GM23338 (cell line): ENCODE measurements at regions not wholly inside any gene's neighbourhood (a gene's known extent, or its start where the extent isn't known, plus 50 kb on each side); places are given as distances from the start of the nearest gene placed in this dataset.
A peak's percentile ranks its signal among the peaks of the same experiment; 100 is the strongest.

Source experiments
- ATAC-seq: fragments of 200-7000 bp; cut with Tn5 transposase; 3 replicates; pipeline ENCODE4 v1.9.1; 2020
- DNase-seq: peaks from one replicate; pipeline ENCODE4 v3.0.0-alpha.2; 2015; ENCODE audit warnings: low spot score
- H2AFZ ChIP-seq: fragments of 200-600 bp; sonication (generic); 2 replicates; pipeline ENCODE4 v1.8.0; 2016; ENCODE audit warnings: antibody characterized with exemption, mild to moderate bottlenecking, moderate library complexity
- H3F3A ChIP-seq: fragments of 200-600 bp; sonication (generic); replicated peaks from 2 replicates; pipeline ENCODE4 v1.8.0; 2017; ENCODE audit warnings: antibody characterized with exemption, mixed run types, low read depth
- H3K27ac ChIP-seq: fragments of 200-600 bp; sonication (generic); 2 replicates; pipeline ENCODE4 v1.6.1; 2016; ENCODE audit warnings: low read depth
- H3K27me3 ChIP-seq: fragments of 200-600 bp; sonication (generic); 2 replicates; pipeline ENCODE4 v1.8.0; 2016; ENCODE audit warnings: mild to moderate bottlenecking, mixed run types, moderate library complexity; ENCODE audit not compliant: insufficient read depth
- H3K36me3 ChIP-seq: fragments of 200-600 bp; sonication (generic); 2 replicates; pipeline ENCODE4 v1.8.0; 2016; ENCODE audit warnings: mild to moderate bottlenecking; ENCODE audit not compliant: insufficient read depth
- H3K4me1 ChIP-seq: fragments of 200-600 bp; sonication (generic); 2 replicates; pipeline ENCODE4 v1.8.0; 2016; ENCODE audit warnings: mild to moderate bottlenecking, moderate library complexity; ENCODE audit not compliant: insufficient read depth
- H3K4me2 ChIP-seq: fragments of 200-600 bp; sonication (generic); 2 replicates; pipeline ENCODE4 v1.7.1; 2017; ENCODE audit warnings: mixed run types
- H3K4me3 ChIP-seq: fragments of 200-600 bp; sonication (generic); 2 replicates; pipeline ENCODE4 v1.6.1; 2016; ENCODE audit warnings: mixed run types
- H3K79me2 ChIP-seq: fragments of 200-600 bp; sonication (generic); replicated peaks from 2 replicates; pipeline ENCODE4 v1.8.0; 2017; ENCODE audit warnings: mild to moderate bottlenecking; ENCODE audit not compliant: insufficient read depth
- H3K9me2 ChIP-seq: fragments of 200-600 bp; sonication (generic); 2 replicates; pipeline ENCODE4 v1.8.0; 2017; ENCODE audit not compliant: insufficient read depth
- H4K20me1 ChIP-seq: fragments of 200-600 bp; sonication (generic); replicated peaks from 2 replicates; pipeline ENCODE4 v1.8.0; 2017; ENCODE audit warnings: mild to moderate bottlenecking; ENCODE audit not compliant: insufficient read depth
- H3K27ac Mint-ChIP-seq: 2 replicates; pipeline ENCODE4 v1.8.0; 2020; ENCODE audit warnings: inconsistent platforms, mild to moderate bottlenecking, moderate library complexity, mixed read lengths
- H3K27me3 Mint-ChIP-seq: 3 replicates; pipeline ENCODE4 v1.8.0; 2022; ENCODE audit warnings: low read depth, mild to moderate bottlenecking, moderate library complexity, mixed read lengths, inconsistent platforms; ENCODE audit not compliant: insufficient read depth, poor library complexity
- H3K36me3 Mint-ChIP-seq: 3 replicates; pipeline ENCODE4 v1.8.0; 2021; ENCODE audit warnings: low read depth, mild to moderate bottlenecking, inconsistent platforms, moderate library complexity, mixed read lengths
- H3K4me1 Mint-ChIP-seq: 3 replicates; pipeline ENCODE4 v1.8.0; 2020; ENCODE audit warnings: mild to moderate bottlenecking, inconsistent platforms, mixed read lengths
- H3K4me3 Mint-ChIP-seq: 3 replicates; pipeline ENCODE4 v1.8.0; 2021; ENCODE audit warnings: moderate library complexity, mild to moderate bottlenecking, inconsistent platforms, mixed read lengths
- H3K9me3 Mint-ChIP-seq: 3 replicates; pipeline ENCODE4 v1.8.0; 2020; ENCODE audit warnings: moderate library complexity, mild to moderate bottlenecking, inconsistent platforms, mixed read lengths
- EZH2 ChIP-seq: fragments of 200-600 bp; sonication (generic); IDR thresholded peaks from one replicate; pipeline ENCODE4 v1.8.0; 2017; ENCODE audit warnings: antibody characterized with exemption, mild to moderate bottlenecking, low read depth; ENCODE audit not compliant: unreplicated experiment
- EZH2phosphoT487 ChIP-seq: fragments of 200-600 bp; sonication (generic); IDR thresholded peaks from one replicate; pipeline ENCODE4 v1.8.1; 2018; ENCODE audit warnings: antibody characterized with exemption; ENCODE audit not compliant: unreplicated experiment
- JUNB ChIP-seq: IDR thresholded peaks from one replicate; pipeline ENCODE4 v1.6.1; 2016; ENCODE audit warnings: antibody characterized with exemption; ENCODE audit not compliant: unreplicated experiment
- NANOG ChIP-seq: IDR thresholded peaks from 2 replicates; pipeline ENCODE4 v1.6.1; 2016; ENCODE audit warnings: antibody characterized with exemption, borderline replicate concordance
- POLR2AphosphoS5 ChIP-seq: IDR thresholded peaks from 2 replicates; pipeline ENCODE4 v1.6.1; 2016; ENCODE audit warnings: antibody characterized with exemption, low read depth
- STAT1 ChIP-seq: IDR thresholded peaks from one replicate; pipeline ENCODE4 v1.6.1; 2016; ENCODE audit warnings: antibody characterized with exemption; ENCODE audit not compliant: unreplicated experiment
- ZNF114 ChIP-seq: fragments of 250-450 bp; sonication (Bioruptor Pico); IDR thresholded peaks from 2 replicates; pipeline ENCODE4 v1.5.0; 2020; ENCODE audit warnings: mild to moderate bottlenecking, moderate library complexity
- TF ChIP-seq, protein P1 (sequence below): fragments of 250-450 bp; sonication (Bioruptor Pico); IDR thresholded peaks from 2 replicates; pipeline ENCODE4 v1.5.0; 2020; ENCODE audit warnings: mild to moderate bottlenecking, moderate library complexity
- TF ChIP-seq, protein P2 (sequence below): IDR thresholded peaks from one replicate; pipeline ENCODE4 v1.6.1; 2018; ENCODE audit warnings: antibody characterized with exemption; ENCODE audit not compliant: unreplicated experiment
- TF ChIP-seq, protein P3 (sequence below): IDR thresholded peaks from 2 replicates; pipeline ENCODE4 v1.6.1; 2016; ENCODE audit warnings: antibody characterized with exemption

DNA sequence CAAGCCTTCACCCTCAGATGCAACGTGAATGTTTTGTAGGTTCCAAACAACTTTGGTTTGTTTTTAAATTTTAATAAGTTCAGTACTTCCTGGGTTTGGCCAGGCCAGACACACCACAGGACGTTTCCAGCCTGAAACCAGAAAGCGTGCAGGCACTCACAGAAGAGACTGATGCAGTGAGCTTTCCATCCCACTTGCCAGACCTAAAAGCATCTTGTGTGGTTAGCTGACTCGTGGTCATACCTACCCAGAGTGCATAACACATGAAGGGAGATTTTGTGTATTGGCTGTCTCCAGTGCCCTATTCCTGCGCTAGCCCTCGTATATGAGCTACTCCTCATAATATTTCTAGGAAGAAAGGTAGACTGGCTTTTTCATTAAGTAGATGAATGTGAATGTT, 297.3 kb upstream of the FAR2 start (continued):
- TF ChIP-seq, protein P1, sequence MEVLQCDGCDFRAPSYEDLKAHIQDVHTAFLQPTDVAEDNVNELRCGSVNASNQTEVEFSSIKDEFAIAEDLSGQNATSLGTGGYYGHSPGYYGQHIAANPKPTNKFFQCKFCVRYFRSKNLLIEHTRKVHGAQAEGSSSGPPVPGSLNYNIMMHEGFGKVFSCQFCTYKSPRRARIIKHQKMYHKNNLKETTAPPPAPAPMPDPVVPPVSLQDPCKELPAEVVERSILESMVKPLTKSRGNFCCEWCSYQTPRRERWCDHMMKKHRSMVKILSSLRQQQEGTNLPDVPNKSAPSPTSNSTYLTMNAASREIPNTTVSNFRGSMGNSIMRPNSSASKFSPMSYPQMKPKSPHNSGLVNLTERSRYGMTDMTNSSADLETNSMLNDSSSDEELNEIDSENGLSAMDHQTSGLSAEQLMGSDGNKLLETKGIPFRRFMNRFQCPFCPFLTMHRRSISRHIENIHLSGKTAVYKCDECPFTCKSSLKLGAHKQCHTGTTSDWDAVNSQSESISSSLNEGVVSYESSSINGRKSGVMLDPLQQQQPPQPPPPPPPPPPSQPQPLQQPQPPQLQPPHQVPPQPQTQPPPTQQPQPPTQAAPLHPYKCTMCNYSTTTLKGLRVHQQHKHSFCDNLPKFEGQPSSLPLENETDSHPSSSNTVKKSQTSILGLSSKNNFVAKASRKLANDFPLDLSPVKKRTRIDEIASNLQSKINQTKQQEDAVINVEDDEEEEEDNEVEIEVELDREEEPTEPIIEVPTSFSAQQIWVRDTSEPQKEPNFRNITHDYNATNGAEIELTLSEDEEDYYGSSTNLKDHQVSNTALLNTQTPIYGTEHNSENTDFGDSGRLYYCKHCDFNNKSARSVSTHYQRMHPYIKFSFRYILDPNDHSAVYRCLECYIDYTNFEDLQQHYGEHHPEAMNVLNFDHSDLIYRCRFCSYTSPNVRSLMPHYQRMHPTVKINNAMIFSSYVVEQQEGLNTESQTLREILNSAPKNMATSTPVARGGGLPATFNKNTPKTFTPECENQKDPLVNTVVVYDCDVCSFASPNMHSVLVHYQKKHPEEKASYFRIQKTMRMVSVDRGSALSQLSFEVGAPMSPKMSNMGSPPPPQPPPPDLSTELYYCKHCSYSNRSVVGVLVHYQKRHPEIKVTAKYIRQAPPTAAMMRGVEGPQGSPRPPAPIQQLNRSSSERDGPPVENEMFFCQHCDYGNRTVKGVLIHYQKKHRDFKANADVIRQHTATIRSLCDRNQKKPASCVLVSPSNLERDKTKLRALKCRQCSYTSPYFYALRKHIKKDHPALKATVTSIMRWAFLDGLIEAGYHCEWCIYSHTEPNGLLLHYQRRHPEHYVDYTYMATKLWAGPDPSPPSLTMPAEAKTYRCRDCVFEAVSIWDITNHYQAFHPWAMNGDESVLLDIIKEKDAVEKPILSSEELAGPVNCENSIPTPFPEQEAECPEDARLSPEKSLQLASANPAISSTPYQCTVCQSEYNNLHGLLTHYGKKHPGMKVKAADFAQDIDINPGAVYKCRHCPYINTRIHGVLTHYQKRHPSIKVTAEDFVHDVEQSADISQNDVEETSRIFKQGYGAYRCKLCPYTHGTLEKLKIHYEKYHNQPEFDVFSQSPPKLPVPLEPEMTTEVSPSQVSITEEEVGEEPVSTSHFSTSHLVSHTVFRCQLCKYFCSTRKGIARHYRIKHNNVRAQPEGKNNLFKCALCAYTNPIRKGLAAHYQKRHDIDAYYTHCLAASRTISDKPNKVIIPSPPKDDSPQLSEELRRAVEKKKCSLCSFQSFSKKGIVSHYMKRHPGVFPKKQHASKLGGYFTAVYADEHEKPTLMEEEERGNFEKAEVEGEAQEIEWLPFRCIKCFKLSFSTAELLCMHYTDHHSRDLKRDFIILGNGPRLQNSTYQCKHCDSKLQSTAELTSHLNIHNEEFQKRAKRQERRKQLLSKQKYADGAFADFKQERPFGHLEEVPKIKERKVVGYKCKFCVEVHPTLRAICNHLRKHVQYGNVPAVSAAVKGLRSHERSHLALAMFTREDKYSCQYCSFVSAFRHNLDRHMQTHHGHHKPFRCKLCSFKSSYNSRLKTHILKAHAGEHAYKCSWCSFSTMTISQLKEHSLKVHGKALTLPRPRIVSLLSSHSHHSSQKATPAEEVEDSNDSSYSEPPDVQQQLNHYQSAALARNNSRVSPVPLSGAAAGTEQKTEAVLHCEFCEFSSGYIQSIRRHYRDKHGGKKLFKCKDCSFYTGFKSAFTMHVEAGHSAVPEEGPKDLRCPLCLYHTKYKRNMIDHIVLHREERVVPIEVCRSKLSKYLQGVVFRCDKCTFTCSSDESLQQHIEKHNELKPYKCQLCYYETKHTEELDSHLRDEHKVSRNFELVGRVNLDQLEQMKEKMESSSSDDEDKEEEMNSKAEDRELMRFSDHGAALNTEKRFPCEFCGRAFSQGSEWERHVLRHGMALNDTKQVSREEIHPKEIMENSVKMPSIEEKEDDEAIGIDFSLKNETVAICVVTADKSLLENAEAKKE: no peak
- no peak for TF ChIP-seq ZNF114
- TF ChIP-seq JUNB: no peak
- TF ChIP-seq EZH2: no peak
- TF ChIP-seq EZH2phosphoT487: no peak
- no peak for TF ChIP-seq NANOG

DNA sequence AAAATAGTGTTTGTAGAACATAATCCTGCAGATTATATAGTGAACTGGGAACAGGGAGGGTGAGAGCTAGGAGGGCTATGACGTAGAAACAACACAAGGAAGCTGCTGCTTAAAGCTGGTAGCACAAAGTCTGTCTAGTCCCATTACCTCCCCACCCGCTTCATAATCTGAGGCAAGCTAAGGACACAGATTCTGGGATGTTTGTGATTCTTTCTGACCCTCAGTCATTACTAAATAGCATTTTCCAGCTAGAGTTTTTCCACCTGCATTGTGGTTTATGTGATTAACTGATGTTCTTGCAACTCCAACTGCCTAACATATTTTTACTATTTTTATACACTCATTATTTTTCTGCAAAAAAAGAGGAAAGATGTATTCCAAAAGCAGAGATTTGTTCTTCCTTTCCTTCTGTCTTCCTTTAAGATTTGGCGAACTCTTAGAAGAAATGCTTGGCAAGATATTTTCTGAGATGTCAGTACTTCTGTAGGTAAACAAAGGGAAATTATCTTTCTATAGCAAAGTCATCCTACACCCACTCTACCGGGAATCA, 293.2 kb upstream of the FAR2 start:
- Histone ChIP-seq H3F3A (no peaks in the 10 kb centered on the region), H3K4me1 (no peaks in the 10 kb centered on the region), H3K27ac (no peak overlapping the region), H3K4me2 (no peak overlapping the region), H3K79me2 (no peaks in the 10 kb centered on the region), H3K36me3 (no peaks in the 10 kb centered on the region), H4K20me1 (no peaks in the 10 kb centered on the region), H3K9me2 (no peaks in the 10 kb centered on the region), H2AFZ (peak overlapping the region; percentile 44), H3K4me3 (no peak overlapping the region), H3K27me3 (no peaks in the 10 kb centered on the region)
- ATAC-seq (no peak), DNase-seq (no peak)
- Mint-ChIP-seq H3K4me1 (peaks cover 13% of the 10 kb centered on the region), H3K36me3 (no peaks in the 10 kb centered on the region), H3K4me3 (no peak overlapping the region), H3K27ac (no peak overlapping the region), H3K27me3 (no peaks in the 10 kb centered on the region), H3K9me3 (no peaks in the 10 kb centered on the region)
- TF ChIP-seq, protein P2, sequence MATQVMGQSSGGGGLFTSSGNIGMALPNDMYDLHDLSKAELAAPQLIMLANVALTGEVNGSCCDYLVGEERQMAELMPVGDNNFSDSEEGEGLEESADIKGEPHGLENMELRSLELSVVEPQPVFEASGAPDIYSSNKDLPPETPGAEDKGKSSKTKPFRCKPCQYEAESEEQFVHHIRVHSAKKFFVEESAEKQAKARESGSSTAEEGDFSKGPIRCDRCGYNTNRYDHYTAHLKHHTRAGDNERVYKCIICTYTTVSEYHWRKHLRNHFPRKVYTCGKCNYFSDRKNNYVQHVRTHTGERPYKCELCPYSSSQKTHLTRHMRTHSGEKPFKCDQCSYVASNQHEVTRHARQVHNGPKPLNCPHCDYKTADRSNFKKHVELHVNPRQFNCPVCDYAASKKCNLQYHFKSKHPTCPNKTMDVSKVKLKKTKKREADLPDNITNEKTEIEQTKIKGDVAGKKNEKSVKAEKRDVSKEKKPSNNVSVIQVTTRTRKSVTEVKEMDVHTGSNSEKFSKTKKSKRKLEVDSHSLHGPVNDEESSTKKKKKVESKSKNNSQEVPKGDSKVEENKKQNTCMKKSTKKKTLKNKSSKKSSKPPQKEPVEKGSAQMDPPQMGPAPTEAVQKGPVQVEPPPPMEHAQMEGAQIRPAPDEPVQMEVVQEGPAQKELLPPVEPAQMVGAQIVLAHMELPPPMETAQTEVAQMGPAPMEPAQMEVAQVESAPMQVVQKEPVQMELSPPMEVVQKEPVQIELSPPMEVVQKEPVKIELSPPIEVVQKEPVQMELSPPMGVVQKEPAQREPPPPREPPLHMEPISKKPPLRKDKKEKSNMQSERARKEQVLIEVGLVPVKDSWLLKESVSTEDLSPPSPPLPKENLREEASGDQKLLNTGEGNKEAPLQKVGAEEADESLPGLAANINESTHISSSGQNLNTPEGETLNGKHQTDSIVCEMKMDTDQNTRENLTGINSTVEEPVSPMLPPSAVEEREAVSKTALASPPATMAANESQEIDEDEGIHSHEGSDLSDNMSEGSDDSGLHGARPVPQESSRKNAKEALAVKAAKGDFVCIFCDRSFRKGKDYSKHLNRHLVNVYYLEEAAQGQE: no peak
- TF ChIP-seq STAT1 (no peak), EZH2phosphoT487 (no peak), POLR2AphosphoS5 (no peak)
- TF ChIP-seq, protein P3, sequence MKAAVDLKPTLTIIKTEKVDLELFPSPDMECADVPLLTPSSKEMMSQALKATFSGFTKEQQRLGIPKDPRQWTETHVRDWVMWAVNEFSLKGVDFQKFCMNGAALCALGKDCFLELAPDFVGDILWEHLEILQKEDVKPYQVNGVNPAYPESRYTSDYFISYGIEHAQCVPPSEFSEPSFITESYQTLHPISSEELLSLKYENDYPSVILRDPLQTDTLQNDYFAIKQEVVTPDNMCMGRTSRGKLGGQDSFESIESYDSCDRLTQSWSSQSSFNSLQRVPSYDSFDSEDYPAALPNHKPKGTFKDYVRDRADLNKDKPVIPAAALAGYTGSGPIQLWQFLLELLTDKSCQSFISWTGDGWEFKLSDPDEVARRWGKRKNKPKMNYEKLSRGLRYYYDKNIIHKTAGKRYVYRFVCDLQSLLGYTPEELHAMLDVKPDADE: no peak
